ENCODE measurements at regions not wholly inside any gene's neighbourhood (a gene's known extent, or its start where the extent isn't known, plus 50 kb on each side); places are given as distances from the start of the nearest gene placed in this dataset.

GRCh38 chr6:40210628-40211056 lies 276.4 kb upstream of the MOCS1 start:
- in situ Hi-C loops (cut with HindIII; ENCODE audit: low sequenced_read_pairs) = no loop called here
- DNase-seq (ENCODE audit: low spot score) = no peak

- in situ Hi-C loops (cut with HindIII; ENCODE audit: low sequenced_read_pairs) = no loop called here
- no peak for DNase-seq (ENCODE audit: low spot score)
These were observed 271.5 kb upstream of the MOCS1 start for GRCh38 chr6:40205801-40206200.

- in situ Hi-C loops (cut with HindIII; ENCODE audit: low sequenced_read_pairs) = no loop called here
- no peak for DNase-seq (ENCODE audit: low spot score)
These were observed 270.7 kb upstream of the MOCS1 start for GRCh38 chr6:40205004-40205403.

- in situ Hi-C loops (cut with HindIII; ENCODE audit: low sequenced_read_pairs) = no loop called here
These were observed 263.1 kb upstream of the MOCS1 start for GRCh38 chr6:40197371-40197770.

GRCh38 chr6:40196135-40196518 lies 261.9 kb upstream of the MOCS1 start:
- DNase-seq (ENCODE audit: low spot score) = no peak
- in situ Hi-C loops (cut with HindIII; ENCODE audit: low sequenced_read_pairs) = no loop called here

More at GRCh38 chr6:40197371-40197770, 263.1 kb upstream of the MOCS1 start:
- DNase-seq (ENCODE audit: low spot score) = no peak

- in situ Hi-C loops (cut with HindIII; ENCODE audit: low sequenced_read_pairs) = no loop called here
- no peak for DNase-seq (ENCODE audit: low spot score)
These were observed 261.3 kb upstream of the MOCS1 start for GRCh38 chr6:40195428-40196134.

- DNase-seq (ENCODE audit: low spot score) = no peak
- in situ Hi-C loops (cut with HindIII; ENCODE audit: low sequenced_read_pairs) = no loop called here
These were observed 260.3 kb upstream of the MOCS1 start for GRCh38 chr6:40194447-40195170.

- in situ Hi-C loops (cut with HindIII; ENCODE audit: low sequenced_read_pairs) = no loop called here
- no peak for DNase-seq (ENCODE audit: low spot score)
These were observed 258.3 kb upstream of the MOCS1 start for GRCh38 chr6:40192516-40192915.

GRCh38 chr6:40188931-40189330 lies 254.7 kb upstream of the MOCS1 start:
- in situ Hi-C loops (cut with HindIII; ENCODE audit: low sequenced_read_pairs) = no loop called here
- DNase-seq (ENCODE audit: low spot score) = peak; percentile 29

GRCh38 chr6:40187535-40188144 lies 253.4 kb upstream of the MOCS1 start:
- in situ Hi-C loops (cut with HindIII; ENCODE audit: low sequenced_read_pairs) = no loop called here
- DNase-seq (ENCODE audit: low spot score) = no peak

- DNase-seq (ENCODE audit: low spot score) = no peak
- in situ Hi-C loops (cut with HindIII; ENCODE audit: low sequenced_read_pairs) = no loop called here
These were observed 251.2 kb upstream of the MOCS1 start for GRCh38 chr6:40185486-40185885.

GRCh38 chr6:40183902-40184301 lies 249.6 kb upstream of the MOCS1 start:
- DNase-seq (ENCODE audit: low spot score) = no peak
- in situ Hi-C loops (cut with HindIII; ENCODE audit: low sequenced_read_pairs) = no loop called here

GRCh38 chr6:40181367-40181766 lies 247.1 kb upstream of the MOCS1 start:
- no peak for DNase-seq (ENCODE audit: low spot score)
- in situ Hi-C loops (cut with HindIII; ENCODE audit: low sequenced_read_pairs) = no loop called here

GRCh38 chr6:40180271-40180670 lies 246.0 kb upstream of the MOCS1 start:
- DNase-seq (ENCODE audit: low spot score) = no peak
- in situ Hi-C loops (cut with HindIII; ENCODE audit: low sequenced_read_pairs) = no loop called here

- no peak for DNase-seq (ENCODE audit: low spot score)
- in situ Hi-C loops (cut with HindIII; ENCODE audit: low sequenced_read_pairs) = no loop called here
These were observed 245.2 kb upstream of the MOCS1 start for GRCh38 chr6:40179496-40179895.

GRCh38 chr6:40177598-40177997 lies 243.3 kb upstream of the MOCS1 start:
- in situ Hi-C loops (cut with HindIII; ENCODE audit: low sequenced_read_pairs) = no loop called here
- no peak for DNase-seq (ENCODE audit: low spot score)

- DNase-seq (ENCODE audit: low spot score) = peak; percentile 82
- in situ Hi-C loops (cut with HindIII; ENCODE audit: low sequenced_read_pairs) = no loop called here
These were observed 241.9 kb upstream of the MOCS1 start for GRCh38 chr6:40176152-40176551.

GRCh38 chr6:40172272-40172671 lies 238.0 kb upstream of the MOCS1 start:
- no peak for DNase-seq (ENCODE audit: low spot score)
- in situ Hi-C loops (cut with HindIII; ENCODE audit: low sequenced_read_pairs) = no loop called here

GRCh38 chr6:40171343-40171742 lies 237.1 kb upstream of the MOCS1 start:
- DNase-seq (ENCODE audit: low spot score) = no peak
- in situ Hi-C loops (cut with HindIII; ENCODE audit: low sequenced_read_pairs) = no loop called here

- no peak for DNase-seq (ENCODE audit: low spot score)
- in situ Hi-C loops (cut with HindIII; ENCODE audit: low sequenced_read_pairs) = no loop called here
These were observed 236.6 kb upstream of the MOCS1 start for GRCh38 chr6:40170856-40171255.
